Fibroblast of skin of right biceps (primary cell): ENCODE measurements at regions not wholly inside any gene's neighbourhood (a gene's known extent, or its start where the extent isn't known, plus 50 kb on each side); places are given as distances from the start of the nearest gene placed in this dataset.

Source experiments
- DNase-seq: peaks from one replicate; pipeline ENCODE4 v3.0.0-alpha.2; 2013

- no peak for DNase-seq
Measured at GRCh38 chr2:59027320-59027719, 786.2 kb upstream of the FANCL start.

GRCh38 chr2:59025157-59025757, 784.1 kb upstream of the FANCL start:
- DNase-seq: peak; percentile 37

GRCh38 chr2:59021786-59022185, 780.7 kb upstream of the FANCL start:
- DNase-seq: no peak

GRCh38 chr2:59019566-59020159, 778.5 kb upstream of the FANCL start:
- no peak for DNase-seq

GRCh38 chr2:59018737-59019136, 777.6 kb upstream of the FANCL start:
- no peak for DNase-seq

- DNase-seq: no peak
Measured at GRCh38 chr2:59015027-59015426, 773.9 kb upstream of the FANCL start.

- no peak for DNase-seq
Measured at GRCh38 chr2:59012971-59013370, 771.8 kb upstream of the FANCL start.

GRCh38 chr2:59012234-59012633, 771.1 kb upstream of the FANCL start:
- DNase-seq: no peak

GRCh38 chr2:59008950-59009349, 767.8 kb upstream of the FANCL start:
- no peak for DNase-seq

GRCh38 chr2:59005836-59006615, 764.9 kb upstream of the FANCL start:
- DNase-seq: no peak

GRCh38 chr2:59004621-59005020, 763.5 kb upstream of the FANCL start:
- DNase-seq: no peak

- DNase-seq: peak; percentile 43
Measured at GRCh38 chr2:59000796-59001195, 759.7 kb upstream of the FANCL start.

- peak; percentile 56 for DNase-seq
Measured at GRCh38 chr2:58992062-58992706, 751.1 kb upstream of the FANCL start.

GRCh38 chr2:58991357-58991756, 750.2 kb upstream of the FANCL start:
- no peak for DNase-seq

GRCh38 chr2:58985541-58985940, 744.4 kb upstream of the FANCL start:
- DNase-seq: no peak

GRCh38 chr2:58984731-58985130, 743.6 kb upstream of the FANCL start:
- DNase-seq: no peak

- no peak for DNase-seq
Measured at GRCh38 chr2:58983111-58983510, 742.0 kb upstream of the FANCL start.

- DNase-seq: no peak
Measured at GRCh38 chr2:58981237-58981636, 740.1 kb upstream of the FANCL start.

- DNase-seq: no peak
Measured at GRCh38 chr2:58976375-58977071, 735.4 kb upstream of the FANCL start.

GRCh38 chr2:58974881-58975280, 733.8 kb upstream of the FANCL start:
- no peak for DNase-seq

GRCh38 chr2:58974426-58974825, 733.3 kb upstream of the FANCL start:
- DNase-seq: no peak

GRCh38 chr2:58973811-58974281, 732.7 kb upstream of the FANCL start:
- DNase-seq: peak; percentile 17

GRCh38 chr2:58972737-58973136, 731.6 kb upstream of the FANCL start:
- no peak for DNase-seq
